ENCODE measurements at regions not wholly inside any gene's neighbourhood (a gene's known extent, or its start where the extent isn't known, plus 50 kb on each side); places are given as distances from the start of the nearest gene placed in this dataset.
"Not testable (repeated sequence)": the region's sequence is repeated elsewhere in the genome, so short reads cannot be mapped to it uniquely, and the experiment has no call there.

DNA sequence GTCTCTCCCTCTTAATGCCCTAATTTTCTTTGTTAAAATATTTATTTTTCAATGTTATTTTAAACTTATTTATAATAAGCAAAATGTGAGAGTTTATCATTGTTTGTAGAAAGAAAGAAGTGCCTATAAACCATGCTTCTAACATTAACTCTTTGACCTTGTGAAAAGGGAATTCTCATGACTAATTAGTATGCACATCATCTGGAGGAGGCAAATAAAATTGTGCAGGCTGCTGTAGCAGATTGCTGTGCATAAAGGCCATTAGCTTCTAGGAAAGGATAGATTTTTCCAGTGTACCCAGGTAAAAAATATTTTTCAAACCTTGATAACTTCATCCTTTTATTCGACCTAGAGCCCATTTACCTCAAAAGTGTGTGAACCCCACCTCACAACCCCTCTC is 84.6 kb upstream of the GUCY1A1 start:
- H3K27ac Mint-ChIP-seq, result no peak overlapping the region
- no peak overlapping the region for H3K4me3 Mint-ChIP-seq (ENCODE audit: low read depth)
- no peaks in the 10 kb centered on the region for H3K9me3 Mint-ChIP-seq (ENCODE audit: low read depth)
- TF ChIP-seq, protein P1, sequence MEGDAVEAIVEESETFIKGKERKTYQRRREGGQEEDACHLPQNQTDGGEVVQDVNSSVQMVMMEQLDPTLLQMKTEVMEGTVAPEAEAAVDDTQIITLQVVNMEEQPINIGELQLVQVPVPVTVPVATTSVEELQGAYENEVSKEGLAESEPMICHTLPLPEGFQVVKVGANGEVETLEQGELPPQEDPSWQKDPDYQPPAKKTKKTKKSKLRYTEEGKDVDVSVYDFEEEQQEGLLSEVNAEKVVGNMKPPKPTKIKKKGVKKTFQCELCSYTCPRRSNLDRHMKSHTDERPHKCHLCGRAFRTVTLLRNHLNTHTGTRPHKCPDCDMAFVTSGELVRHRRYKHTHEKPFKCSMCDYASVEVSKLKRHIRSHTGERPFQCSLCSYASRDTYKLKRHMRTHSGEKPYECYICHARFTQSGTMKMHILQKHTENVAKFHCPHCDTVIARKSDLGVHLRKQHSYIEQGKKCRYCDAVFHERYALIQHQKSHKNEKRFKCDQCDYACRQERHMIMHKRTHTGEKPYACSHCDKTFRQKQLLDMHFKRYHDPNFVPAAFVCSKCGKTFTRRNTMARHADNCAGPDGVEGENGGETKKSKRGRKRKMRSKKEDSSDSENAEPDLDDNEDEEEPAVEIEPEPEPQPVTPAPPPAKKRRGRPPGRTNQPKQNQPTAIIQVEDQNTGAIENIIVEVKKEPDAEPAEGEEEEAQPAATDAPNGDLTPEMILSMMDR (IDR thresholded peaks at IDR 0.05; ENCODE audit: unreplicated experiment), result no peak
- H3K4me1 Mint-ChIP-seq (ENCODE audit: low read depth), result peaks cover 4% of the 10 kb centered on the region
- no peak for DNase-seq (ENCODE audit: low spot score, unreplicated experiment)
- peaks cover 3% of the 10 kb centered on the region for H3K27me3 Mint-ChIP-seq
- H3K36me3 Mint-ChIP-seq (ENCODE audit: insufficient read depth), result no peaks in the 10 kb centered on the region

DNA sequence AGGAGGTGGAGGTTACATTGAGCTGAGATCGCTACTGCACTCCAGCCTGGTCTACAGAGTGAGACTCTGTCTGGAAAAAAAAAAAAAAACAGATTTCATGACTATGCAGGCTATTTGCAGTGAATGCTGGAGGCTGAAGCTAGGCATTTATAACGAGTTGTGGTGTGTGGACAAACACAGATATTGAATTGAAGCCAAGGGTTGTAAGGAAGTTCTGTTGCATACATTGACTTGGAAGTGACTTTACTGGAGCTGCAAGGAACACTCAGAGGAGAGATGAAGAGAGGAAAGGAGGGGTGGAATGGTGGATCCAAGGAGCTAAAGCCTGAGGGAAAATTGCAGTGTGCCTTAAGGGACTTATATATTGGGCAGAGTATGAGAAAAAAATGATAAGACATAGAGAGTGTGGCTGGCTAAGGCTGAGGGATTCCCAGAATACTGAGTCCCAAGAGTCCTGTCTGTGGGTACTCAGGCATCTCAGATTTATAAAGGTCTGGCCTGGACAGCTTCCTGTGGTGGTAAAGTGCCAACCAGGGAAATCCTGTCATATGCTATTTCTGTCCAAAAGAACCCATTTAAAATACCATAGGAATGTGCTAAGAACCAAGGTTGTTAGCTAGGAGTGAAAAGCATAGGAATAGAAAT is 87.8 kb upstream of the GUCY1A1 start:
- Mint-ChIP-seq H3K4me3 (ENCODE audit: low read depth) (no peak overlapping the region), H3K27me3 (no peaks in the 10 kb centered on the region), H3K27ac (no peak overlapping the region), H3K4me1 (ENCODE audit: low read depth) (peaks cover 4% of the 10 kb centered on the region), H3K36me3 (ENCODE audit: insufficient read depth) (no peaks in the 10 kb centered on the region), H3K9me3 (ENCODE audit: low read depth) (peaks cover under 1% of the 10 kb centered on the region)
- TF ChIP-seq, protein P1 (IDR thresholded peaks at IDR 0.05; ENCODE audit: unreplicated experiment), result no peak
- no peak for DNase-seq (ENCODE audit: low spot score, unreplicated experiment)

DNA sequence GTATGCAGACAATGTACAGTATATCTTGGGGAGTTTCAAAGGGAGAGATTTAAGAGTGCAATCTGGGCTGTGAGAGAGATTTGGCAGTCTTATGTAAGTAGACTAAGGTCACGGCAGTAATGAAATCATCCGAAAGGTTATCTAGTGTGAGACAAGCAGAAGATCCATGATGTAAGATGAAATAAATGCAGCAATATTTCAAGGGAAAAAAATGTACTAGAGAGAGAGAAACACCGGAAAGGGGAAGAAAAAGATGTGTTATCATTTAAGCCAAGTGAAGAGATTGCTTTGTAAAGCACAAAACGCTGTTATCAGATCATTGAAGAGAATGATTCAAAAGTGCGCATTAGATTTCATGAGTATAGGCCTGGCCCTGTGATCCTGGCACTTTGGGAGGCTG is 88.4 kb upstream of the GUCY1A1 start:
- Mint-ChIP-seq H3K4me1 (ENCODE audit: low read depth) (peaks cover 4% of the 10 kb centered on the region), H3K27me3 (no peaks in the 10 kb centered on the region), H3K27ac (no peak overlapping the region), H3K9me3 (ENCODE audit: low read depth) (peaks cover 6% of the 10 kb centered on the region), H3K4me3 (ENCODE audit: low read depth) (no peak overlapping the region), H3K36me3 (ENCODE audit: insufficient read depth) (no peaks in the 10 kb centered on the region)
- TF ChIP-seq, protein P1 (IDR thresholded peaks at IDR 0.05; ENCODE audit: unreplicated experiment), result no peak
- DNase-seq (ENCODE audit: low spot score, unreplicated experiment), result no peak

DNA sequence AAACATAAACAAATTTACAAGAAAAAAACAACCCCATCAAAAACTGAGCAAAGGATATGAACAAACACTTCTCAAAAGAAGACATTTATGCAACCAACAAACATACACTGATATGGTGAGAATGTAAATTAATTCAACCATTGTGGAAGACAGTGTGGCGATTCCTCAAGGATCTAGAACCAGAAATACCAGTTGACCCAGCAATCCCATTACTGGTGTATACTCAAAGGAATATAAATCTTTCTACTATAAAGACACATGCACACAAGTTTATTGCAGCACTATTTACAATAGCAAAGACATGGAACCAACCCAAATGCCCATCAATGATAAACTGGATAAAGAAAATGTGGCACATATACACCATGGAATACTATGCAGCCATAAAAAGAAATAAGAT is 92.3 kb upstream of the GUCY1A1 start:
- H3K27ac Mint-ChIP-seq; DNase-seq (ENCODE audit: low spot score, unreplicated experiment); H3K36me3 Mint-ChIP-seq (ENCODE audit: insufficient read depth); H3K4me3 Mint-ChIP-seq (ENCODE audit: low read depth); H3K4me1 Mint-ChIP-seq (ENCODE audit: low read depth); H3K9me3 Mint-ChIP-seq (ENCODE audit: low read depth); H3K27me3 Mint-ChIP-seq: not testable (repeated sequence)

DNA sequence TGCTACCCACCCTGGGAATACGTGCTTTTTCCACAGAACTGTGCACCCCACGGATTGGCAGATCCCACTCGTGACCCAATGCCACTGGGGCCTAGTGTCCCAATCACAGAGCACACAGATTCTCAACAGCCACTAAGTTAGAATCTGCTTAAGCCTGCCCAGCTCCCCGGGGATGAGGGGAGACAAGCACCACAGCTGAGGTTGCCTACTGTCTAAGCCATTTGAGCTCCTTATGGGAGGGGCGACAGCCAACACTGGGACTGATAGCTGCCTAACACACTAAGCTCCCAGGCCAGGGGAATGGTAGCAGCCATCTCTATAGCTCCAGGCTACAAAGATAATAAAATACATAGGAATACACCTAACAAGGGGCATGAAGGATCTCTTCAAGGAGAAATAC is 93.5 kb upstream of the GUCY1A1 start:
- DNase-seq (ENCODE audit: low spot score, unreplicated experiment), result no peak
- Mint-ChIP-seq H3K4me1 (ENCODE audit: low read depth) (peaks cover 3% of the 10 kb centered on the region), H3K9me3 (ENCODE audit: low read depth) (peaks cover 6% of the 10 kb centered on the region), H3K4me3 (ENCODE audit: low read depth) (no peak overlapping the region), H3K36me3 (ENCODE audit: insufficient read depth) (no peaks in the 10 kb centered on the region), H3K27me3 (peaks cover 4% of the 10 kb centered on the region), H3K27ac (no peak overlapping the region)
- TF ChIP-seq, protein P1 (IDR thresholded peaks at IDR 0.05; ENCODE audit: unreplicated experiment), result no peak

DNA sequence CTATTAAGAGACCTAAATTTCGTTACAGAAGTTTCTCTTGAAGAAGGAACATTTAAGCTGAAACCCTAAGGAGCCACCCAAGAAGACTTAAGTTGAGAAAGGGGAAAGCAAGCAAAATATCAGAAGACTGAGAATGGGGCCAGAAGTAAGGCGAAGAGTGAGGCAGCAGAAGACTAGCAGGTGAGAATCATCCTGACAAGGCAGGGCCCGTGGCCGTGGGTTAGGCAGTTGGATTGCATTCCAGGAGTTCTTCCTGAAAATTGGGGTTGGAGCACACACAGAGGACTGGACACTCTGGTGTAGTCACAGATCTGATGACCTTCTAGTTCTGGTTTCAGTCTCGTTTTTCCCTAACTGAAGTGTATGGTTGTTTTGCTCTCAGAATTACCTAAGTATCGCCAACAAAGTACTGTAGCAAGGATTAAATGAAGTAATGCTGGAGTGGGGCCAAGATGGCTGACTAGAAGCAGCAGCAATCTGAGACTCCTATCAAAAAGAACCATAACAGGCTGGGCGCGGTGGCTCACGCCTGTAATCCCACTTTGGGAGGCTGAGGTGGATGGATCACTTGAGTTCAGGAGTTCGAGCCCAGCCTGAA is 94.4 kb upstream of the GUCY1A1 start:
- Mint-ChIP-seq H3K36me3 (ENCODE audit: insufficient read depth) (no peaks in the 10 kb centered on the region), H3K27ac (no peak overlapping the region), H3K27me3 (peaks cover 4% of the 10 kb centered on the region), H3K4me1 (ENCODE audit: low read depth) (peaks cover 3% of the 10 kb centered on the region), H3K9me3 (ENCODE audit: low read depth) (peaks cover 6% of the 10 kb centered on the region), H3K4me3 (ENCODE audit: low read depth) (no peak overlapping the region)
- TF ChIP-seq, protein P1 (IDR thresholded peaks at IDR 0.05; ENCODE audit: unreplicated experiment), result no peak
- DNase-seq (ENCODE audit: low spot score, unreplicated experiment), result no peak
